ENCODE measurements at regions not wholly inside any gene's neighbourhood (a gene's known extent, or its start where the extent isn't known, plus 50 kb on each side); places are given as distances from the start of the nearest gene placed in this dataset.

DNA sequence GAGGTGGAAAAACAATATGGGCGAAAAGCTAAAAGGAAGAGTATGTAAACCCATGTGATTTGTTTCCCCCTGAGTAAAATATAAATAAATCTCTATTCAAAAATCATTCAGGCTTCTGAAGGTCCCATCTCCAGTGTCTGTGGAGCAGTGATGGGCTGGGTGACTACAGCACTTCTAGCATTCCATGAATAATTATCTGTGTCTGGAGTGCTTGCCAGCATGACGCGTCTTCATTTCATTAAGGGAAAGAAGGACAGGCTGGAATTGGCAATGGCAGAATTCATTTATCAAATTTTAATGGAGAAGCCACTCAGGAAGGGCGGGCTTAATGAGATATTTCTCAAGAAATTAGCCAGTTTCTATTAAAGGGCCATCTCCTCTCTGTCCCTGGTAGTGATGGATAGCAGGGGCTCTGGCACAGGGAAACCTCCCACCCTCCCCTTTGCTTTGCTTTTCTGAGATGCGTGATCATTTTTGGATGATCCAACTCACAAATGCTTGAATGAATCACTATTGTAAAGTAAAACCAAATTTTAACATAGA is 916.3 kb upstream of the SEL1L start:
- peaks cover 9% of the 10 kb centered on the region for H3K9me3 Mint-ChIP-seq
- no peak overlapping the region for H3K4me3 Mint-ChIP-seq
- no peaks in the 10 kb centered on the region for H3K36me3 Mint-ChIP-seq (ENCODE audit: low read depth)
- no peaks in the 10 kb centered on the region for H3K27me3 Mint-ChIP-seq
- intact Hi-C loops (cut with micrococcal nuclease), result no loop called here
- H3K27ac Mint-ChIP-seq, result no peak overlapping the region
- H3K4me1 Mint-ChIP-seq (ENCODE audit: low read depth), result no peaks in the 10 kb centered on the region

DNA sequence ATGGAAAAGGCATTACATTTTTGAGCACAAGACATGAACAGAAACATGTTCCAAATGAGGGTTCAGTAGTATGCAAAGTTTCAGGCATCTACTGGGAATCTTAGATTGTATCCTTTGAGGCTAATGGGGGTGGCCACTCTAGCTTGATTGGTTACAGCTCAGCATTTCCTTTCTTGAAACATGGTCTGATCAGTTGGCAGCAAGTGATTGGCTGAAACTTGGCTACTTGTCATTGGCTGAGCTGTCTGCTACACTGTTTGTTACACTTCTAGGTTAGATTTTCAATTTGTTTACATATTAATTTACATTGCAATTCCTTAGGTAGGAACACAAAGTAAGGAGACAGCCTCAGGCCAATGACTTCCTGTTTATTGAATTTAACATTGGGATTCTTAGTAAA is 918.0 kb upstream of the SEL1L start:
- no peaks in the 10 kb centered on the region for H3K27me3 Mint-ChIP-seq
- no peak overlapping the region for H3K4me3 Mint-ChIP-seq
- no peaks in the 10 kb centered on the region for H3K36me3 Mint-ChIP-seq (ENCODE audit: low read depth)
- H3K9me3 Mint-ChIP-seq, result peaks cover 9% of the 10 kb centered on the region
- no peaks in the 10 kb centered on the region for H3K4me1 Mint-ChIP-seq (ENCODE audit: low read depth)
- H3K27ac Mint-ChIP-seq, result no peak overlapping the region
- intact Hi-C loops (cut with micrococcal nuclease), result no loop called here

DNA sequence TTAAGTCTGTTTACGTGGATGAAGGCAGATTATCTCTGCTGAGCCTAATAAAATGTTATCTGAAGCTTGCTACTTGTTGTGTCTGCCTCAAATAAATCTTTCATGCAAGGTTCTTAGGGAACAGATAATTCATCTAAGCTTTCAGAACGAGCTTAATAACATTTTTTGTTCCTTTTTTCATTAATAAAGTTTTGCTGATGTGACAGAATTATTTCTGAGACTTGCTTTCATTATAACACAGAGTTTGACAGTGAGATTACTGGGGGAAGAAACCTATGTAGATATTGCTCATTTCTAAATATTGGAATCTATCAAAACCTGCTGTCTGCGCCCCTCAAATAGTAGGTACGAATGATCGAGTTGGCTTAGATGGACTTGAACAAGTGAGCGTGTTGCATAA is 948.7 kb upstream of the SEL1L start:
- Mint-ChIP-seq H3K4me1 (ENCODE audit: low read depth) (no peaks in the 10 kb centered on the region), H3K27me3 (no peaks in the 10 kb centered on the region), H3K9me3 (peaks cover 8% of the 10 kb centered on the region), H3K4me3 (no peak overlapping the region), H3K27ac (no peak overlapping the region), H3K36me3 (ENCODE audit: low read depth) (no peaks in the 10 kb centered on the region)
- intact Hi-C loops (cut with micrococcal nuclease), result no loop called here

DNA sequence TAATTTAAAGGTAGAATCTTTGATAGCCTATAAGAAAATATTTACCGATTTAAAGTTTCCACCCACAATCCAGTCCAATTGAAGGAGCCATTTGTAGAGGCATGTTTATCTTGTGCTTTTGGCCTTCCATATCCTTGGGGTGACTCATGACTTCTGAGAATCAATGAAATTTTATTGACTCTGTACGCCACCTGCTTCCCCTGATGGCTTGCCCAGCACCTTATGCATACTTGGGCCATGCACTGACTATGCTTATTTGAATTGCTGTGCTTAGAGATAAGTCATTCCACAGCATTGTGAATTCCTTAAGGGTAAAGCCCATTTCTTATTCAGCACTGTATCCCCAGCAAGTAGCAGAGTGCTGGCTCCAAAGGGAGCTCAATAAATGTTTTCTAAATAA is 954.8 kb upstream of the SEL1L start:
- Mint-ChIP-seq H3K27ac (no peak overlapping the region), H3K36me3 (ENCODE audit: low read depth) (no peaks in the 10 kb centered on the region), H3K4me1 (ENCODE audit: low read depth) (no peaks in the 10 kb centered on the region), H3K9me3 (peaks cover 8% of the 10 kb centered on the region), H3K4me3 (no peak overlapping the region), H3K27me3 (no peaks in the 10 kb centered on the region)
- intact Hi-C loops (cut with micrococcal nuclease), result no loop called here

DNA sequence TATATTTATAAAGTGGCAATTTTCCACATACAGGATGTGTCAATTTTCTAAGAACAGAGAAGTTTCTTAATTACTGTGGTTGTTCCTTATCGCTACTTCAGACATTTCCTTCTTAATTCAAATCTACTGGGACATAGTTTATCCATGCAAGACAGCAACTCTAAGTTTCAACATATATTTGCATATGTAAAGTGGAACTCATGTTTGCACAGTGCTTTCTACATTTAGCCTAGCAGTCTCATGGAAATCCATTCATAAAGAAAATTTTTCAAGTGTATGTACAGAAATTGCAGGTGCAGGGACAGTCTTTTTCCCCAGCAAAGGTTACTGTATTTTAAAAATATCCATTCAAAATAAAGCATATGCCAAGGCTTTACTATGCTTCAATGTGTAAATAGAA is 956.7 kb upstream of the SEL1L start:
- Mint-ChIP-seq H3K27ac (no peak overlapping the region), H3K9me3 (peaks cover 8% of the 10 kb centered on the region), H3K4me3 (no peak overlapping the region), H3K4me1 (ENCODE audit: low read depth) (no peaks in the 10 kb centered on the region), H3K36me3 (ENCODE audit: low read depth) (no peaks in the 10 kb centered on the region), H3K27me3 (no peaks in the 10 kb centered on the region)
- intact Hi-C loops (cut with micrococcal nuclease), result no loop called here

DNA sequence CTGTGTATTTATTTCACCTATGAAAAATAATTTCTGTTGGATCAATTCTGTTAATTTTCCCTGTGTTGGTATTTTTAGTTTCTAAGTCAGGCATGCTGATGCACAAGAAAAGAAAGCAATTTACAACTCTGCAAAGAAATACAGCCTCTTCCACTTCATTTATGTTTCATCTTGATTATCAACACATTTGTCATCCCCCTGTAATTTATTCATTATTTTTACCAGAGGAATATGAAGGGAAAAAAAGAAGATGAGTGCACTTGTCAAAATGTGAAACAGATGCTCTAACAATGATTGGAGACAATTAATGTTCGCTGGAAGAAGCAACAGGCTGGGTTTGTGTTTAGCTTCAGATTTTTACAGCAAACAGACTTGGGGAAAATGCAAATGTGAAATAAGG is 958.5 kb upstream of the SEL1L start:
- H3K4me3 Mint-ChIP-seq, result no peak overlapping the region
- no peaks in the 10 kb centered on the region for H3K27me3 Mint-ChIP-seq
- no peak overlapping the region for H3K27ac Mint-ChIP-seq
- H3K4me1 Mint-ChIP-seq (ENCODE audit: low read depth), result no peaks in the 10 kb centered on the region
- no peaks in the 10 kb centered on the region for H3K36me3 Mint-ChIP-seq (ENCODE audit: low read depth)
- intact Hi-C loops (cut with micrococcal nuclease), result no loop called here
- peaks cover 8% of the 10 kb centered on the region for H3K9me3 Mint-ChIP-seq

DNA sequence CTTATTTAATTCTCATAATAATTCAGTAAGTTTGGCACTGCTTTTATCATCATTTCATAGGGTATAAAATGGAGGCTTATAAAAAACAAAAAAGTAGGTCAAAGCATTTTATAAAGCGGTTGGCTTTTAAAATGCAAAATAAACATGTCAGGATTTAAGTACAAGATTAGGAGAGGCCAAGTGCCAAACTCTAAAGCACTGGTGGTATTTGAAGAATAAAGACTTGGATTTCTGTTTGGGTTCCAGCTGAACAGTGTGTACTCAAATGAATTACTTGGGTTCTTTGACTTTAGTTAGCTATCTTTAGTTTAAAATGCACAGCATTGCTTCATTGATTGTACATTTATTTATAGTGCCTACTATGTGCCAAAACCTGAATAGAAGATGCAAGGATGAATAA is 966.6 kb upstream of the SEL1L start:
- H3K4me3 Mint-ChIP-seq, result no peak overlapping the region
- H3K4me1 Mint-ChIP-seq (ENCODE audit: low read depth), result no peaks in the 10 kb centered on the region
- peaks cover 10% of the 10 kb centered on the region for H3K9me3 Mint-ChIP-seq
- no peaks in the 10 kb centered on the region for H3K27me3 Mint-ChIP-seq
- intact Hi-C loops (cut with micrococcal nuclease), result no loop called here
- H3K27ac Mint-ChIP-seq, result no peak overlapping the region
- H3K36me3 Mint-ChIP-seq (ENCODE audit: low read depth), result no peaks in the 10 kb centered on the region

DNA sequence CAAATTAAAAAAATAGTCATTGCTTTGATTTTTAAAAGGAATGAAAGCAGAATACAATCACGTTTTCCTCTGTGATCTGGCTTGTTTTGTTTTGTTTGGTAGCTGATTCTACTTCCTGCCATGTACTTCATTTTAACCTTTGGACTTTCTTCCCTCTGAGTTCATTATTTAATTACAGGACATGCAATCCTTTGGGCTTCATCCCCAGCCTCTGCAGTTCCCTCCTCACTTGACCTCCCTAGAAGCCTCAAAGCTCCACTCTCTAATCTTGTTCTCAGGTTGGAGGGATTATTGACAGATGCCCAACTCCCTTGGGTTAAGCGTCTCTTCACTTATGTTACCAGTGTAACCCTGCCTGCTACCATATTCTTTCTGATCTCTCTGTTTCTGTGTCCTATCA is 967.9 kb upstream of the SEL1L start:
- no peaks in the 10 kb centered on the region for H3K4me1 Mint-ChIP-seq (ENCODE audit: low read depth)
- H3K36me3 Mint-ChIP-seq (ENCODE audit: low read depth), result no peaks in the 10 kb centered on the region
- H3K4me3 Mint-ChIP-seq, result no peak overlapping the region
- no peaks in the 10 kb centered on the region for H3K27me3 Mint-ChIP-seq
- H3K27ac Mint-ChIP-seq, result no peak overlapping the region
- intact Hi-C loops (cut with micrococcal nuclease), result no loop called here
- peaks cover 10% of the 10 kb centered on the region for H3K9me3 Mint-ChIP-seq

DNA sequence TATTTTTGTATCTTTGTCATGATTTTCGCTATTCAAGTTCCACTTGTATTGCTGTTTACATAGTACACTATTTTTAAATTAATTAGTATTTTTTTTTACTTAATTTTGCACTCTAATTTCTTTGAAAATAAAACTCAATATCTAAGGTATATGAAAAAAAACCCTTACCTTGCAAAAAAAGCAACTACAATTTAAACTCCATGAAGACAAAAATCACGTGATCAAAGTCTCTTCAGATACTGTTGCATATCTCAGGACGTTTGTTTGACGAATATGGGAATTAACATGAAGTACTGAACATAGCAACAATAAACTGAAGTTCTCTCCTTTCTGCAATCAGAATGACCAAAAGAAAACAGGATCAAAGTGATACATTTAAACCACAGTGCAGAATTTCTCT is 968.4 kb upstream of the SEL1L start:
- intact Hi-C loops (cut with micrococcal nuclease), result no loop called here
- Mint-ChIP-seq H3K27ac (no peak overlapping the region), H3K36me3 (ENCODE audit: low read depth) (no peaks in the 10 kb centered on the region), H3K9me3 (peaks cover 10% of the 10 kb centered on the region), H3K4me1 (ENCODE audit: low read depth) (no peaks in the 10 kb centered on the region), H3K4me3 (no peak overlapping the region), H3K27me3 (no peaks in the 10 kb centered on the region)

DNA sequence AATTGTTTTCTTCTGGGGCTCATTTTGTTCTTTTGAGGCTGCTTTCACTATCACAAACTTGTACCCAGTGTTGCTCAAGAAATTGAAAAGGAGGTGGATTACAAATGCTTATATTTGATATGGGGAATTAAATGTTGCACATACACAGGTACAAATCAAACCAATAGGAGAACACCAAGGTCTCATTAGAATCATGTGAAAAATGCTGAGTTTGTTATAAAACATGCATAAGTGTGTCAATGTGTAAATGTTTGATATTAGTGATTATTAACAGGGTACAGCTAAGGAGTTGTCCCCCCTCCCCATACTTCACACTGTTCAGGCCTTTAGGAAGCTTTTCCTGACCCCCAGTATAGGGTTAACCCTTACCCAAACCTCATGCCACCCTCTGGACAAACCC is 971.2 kb upstream of the SEL1L start:
- Mint-ChIP-seq H3K27me3 (no peaks in the 10 kb centered on the region), H3K9me3 (peaks cover 10% of the 10 kb centered on the region), H3K4me1 (ENCODE audit: low read depth) (no peaks in the 10 kb centered on the region), H3K27ac (no peak overlapping the region), H3K4me3 (no peak overlapping the region), H3K36me3 (ENCODE audit: low read depth) (no peaks in the 10 kb centered on the region)
- intact Hi-C loops (cut with micrococcal nuclease), result no loop called here

DNA sequence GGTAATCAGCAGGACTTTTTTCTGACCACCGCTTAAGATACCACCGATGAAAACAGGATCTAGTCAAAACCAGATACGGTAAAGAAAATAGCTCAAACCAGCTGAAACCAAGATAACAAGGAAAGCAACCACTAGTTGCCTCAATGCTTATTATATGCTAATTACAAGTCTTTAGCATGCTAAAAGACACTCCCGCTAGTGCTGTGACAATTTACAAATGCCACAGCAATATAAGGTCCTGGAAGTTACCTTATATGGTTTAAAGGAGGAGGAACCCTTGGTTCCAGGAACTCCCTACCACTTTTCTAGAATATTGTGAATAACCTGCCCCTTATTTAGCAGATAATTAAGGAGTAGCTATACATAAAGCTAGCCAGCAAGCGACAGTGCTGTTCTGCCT is 976.4 kb upstream of the SEL1L start:
- Mint-ChIP-seq H3K4me1 (ENCODE audit: low read depth) (no peaks in the 10 kb centered on the region), H3K27me3 (no peaks in the 10 kb centered on the region), H3K4me3 (no peak overlapping the region), H3K27ac (no peak overlapping the region), H3K36me3 (ENCODE audit: low read depth) (no peaks in the 10 kb centered on the region), H3K9me3 (no peaks in the 10 kb centered on the region)
- intact Hi-C loops (cut with micrococcal nuclease), result no loop called here

DNA sequence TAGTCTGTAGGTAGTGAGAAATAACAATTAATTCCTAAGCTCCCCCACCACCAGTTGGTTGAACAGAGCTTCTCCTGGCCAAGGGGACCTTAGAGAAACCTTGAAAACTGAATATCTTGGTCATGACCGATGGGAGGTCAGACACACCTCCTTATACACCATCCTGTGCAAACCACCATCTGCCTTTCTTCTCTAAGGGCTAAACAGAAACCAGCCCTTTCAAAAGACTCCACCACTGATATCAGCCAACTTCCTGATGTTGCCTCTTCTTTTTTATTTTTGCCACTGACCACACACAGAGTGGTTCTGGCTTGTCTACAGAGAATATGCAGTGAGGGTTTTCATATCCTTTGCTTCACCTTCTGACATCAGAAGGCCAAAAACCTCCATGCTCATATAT is 977.7 kb upstream of the SEL1L start:
- Mint-ChIP-seq H3K27me3 (no peaks in the 10 kb centered on the region), H3K9me3 (no peaks in the 10 kb centered on the region), H3K27ac (no peak overlapping the region), H3K4me3 (no peak overlapping the region), H3K4me1 (ENCODE audit: low read depth) (no peaks in the 10 kb centered on the region), H3K36me3 (ENCODE audit: low read depth) (no peaks in the 10 kb centered on the region)
- intact Hi-C loops (cut with micrococcal nuclease), result no loop called here

DNA sequence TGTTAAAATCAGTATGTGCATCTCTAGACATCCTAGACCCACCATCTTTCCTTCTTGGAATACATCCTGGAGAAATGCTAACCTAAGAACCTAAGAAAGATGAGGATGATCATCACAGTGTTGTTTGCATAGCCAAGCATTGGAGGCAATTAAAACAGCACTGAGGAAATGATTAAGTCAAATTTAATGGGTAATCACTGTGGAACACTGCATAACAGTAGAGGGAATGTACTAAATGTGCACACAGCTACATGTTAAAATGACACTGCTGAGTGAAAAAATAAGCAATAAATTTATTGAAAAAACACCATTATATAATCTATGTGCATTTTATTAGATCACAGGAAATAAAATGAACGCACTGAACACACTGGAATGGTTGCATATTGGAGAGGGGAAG is 987.1 kb upstream of the SEL1L start:
- no peaks in the 10 kb centered on the region for H3K27me3 Mint-ChIP-seq

DNA sequence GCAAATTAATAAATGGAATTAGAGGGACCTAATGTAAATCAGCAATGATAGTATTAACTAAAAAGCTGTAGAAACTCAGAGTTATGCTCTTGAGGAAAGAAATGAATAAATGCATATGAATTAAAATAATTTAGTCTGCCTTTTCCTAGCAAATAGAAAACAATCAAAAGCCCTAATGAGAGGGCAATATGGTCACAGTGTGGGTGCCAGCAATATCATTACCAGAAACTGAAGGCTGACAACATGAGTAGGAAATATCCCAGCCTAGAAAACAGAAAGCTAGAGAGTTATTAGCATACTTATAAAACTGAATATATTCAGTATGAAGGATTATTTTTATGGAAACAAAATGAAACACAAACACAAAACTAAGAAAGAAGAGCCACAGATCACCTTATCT is 987.5 kb upstream of the SEL1L start:
- H3K36me3 Mint-ChIP-seq (ENCODE audit: low read depth), result no peaks in the 10 kb centered on the region
- no peaks in the 10 kb centered on the region for H3K27me3 Mint-ChIP-seq
- no peak overlapping the region for H3K4me3 Mint-ChIP-seq
- intact Hi-C loops (cut with micrococcal nuclease), result no loop called here
- H3K9me3 Mint-ChIP-seq, result peaks cover 19% of the 10 kb centered on the region
- no peaks in the 10 kb centered on the region for H3K4me1 Mint-ChIP-seq (ENCODE audit: low read depth)
- H3K27ac Mint-ChIP-seq, result no peak overlapping the region

More for the DNA sequence above, 987.1 kb upstream of the SEL1L start:
- Mint-ChIP-seq H3K27ac (no peak overlapping the region), H3K4me1 (ENCODE audit: low read depth) (no peaks in the 10 kb centered on the region), H3K9me3 (peaks cover 19% of the 10 kb centered on the region), H3K4me3 (no peak overlapping the region), H3K36me3 (ENCODE audit: low read depth) (no peaks in the 10 kb centered on the region)
- intact Hi-C loops (cut with micrococcal nuclease), result no loop called here

DNA sequence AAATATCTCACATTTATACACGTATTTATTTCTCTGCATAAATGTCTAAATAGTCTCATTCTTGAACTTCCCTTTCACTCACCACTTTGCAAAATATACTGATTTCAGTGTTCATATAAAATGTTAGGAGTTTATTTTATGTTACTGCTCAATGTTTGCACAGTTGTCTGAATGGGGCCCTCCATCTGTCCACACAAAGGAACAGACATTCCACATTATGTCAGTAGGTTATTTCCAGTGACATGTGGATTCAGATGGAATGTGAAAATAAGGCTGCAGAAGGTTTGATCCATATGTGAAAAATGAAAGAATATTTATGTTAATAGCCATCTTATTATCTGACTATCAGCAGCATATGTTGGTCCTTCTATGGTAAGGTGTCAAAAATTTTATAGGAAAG is 994.4 kb upstream of the SEL1L start:
- H3K27me3 Mint-ChIP-seq, result no peaks in the 10 kb centered on the region
- H3K27ac Mint-ChIP-seq, result no peak overlapping the region
- H3K4me1 Mint-ChIP-seq (ENCODE audit: low read depth), result no peaks in the 10 kb centered on the region
- H3K36me3 Mint-ChIP-seq (ENCODE audit: low read depth), result no peaks in the 10 kb centered on the region
- intact Hi-C loops (cut with micrococcal nuclease), result no loop called here
- H3K9me3 Mint-ChIP-seq, result no peaks in the 10 kb centered on the region
- no peak overlapping the region for H3K4me3 Mint-ChIP-seq
